Epidermal melanocyte (primary cell): ENCODE measurements at regions not wholly inside any gene's neighbourhood (a gene's known extent, or its start where the extent isn't known, plus 50 kb on each side); places are given as distances from the start of the nearest gene placed in this dataset.

Experiments
- DNase-seq: peaks from one replicate; pipeline ENCODE4 v3.0.0; 2011; ENCODE audit warnings: low spot score; ENCODE audit not compliant: insufficient read length

DNA sequence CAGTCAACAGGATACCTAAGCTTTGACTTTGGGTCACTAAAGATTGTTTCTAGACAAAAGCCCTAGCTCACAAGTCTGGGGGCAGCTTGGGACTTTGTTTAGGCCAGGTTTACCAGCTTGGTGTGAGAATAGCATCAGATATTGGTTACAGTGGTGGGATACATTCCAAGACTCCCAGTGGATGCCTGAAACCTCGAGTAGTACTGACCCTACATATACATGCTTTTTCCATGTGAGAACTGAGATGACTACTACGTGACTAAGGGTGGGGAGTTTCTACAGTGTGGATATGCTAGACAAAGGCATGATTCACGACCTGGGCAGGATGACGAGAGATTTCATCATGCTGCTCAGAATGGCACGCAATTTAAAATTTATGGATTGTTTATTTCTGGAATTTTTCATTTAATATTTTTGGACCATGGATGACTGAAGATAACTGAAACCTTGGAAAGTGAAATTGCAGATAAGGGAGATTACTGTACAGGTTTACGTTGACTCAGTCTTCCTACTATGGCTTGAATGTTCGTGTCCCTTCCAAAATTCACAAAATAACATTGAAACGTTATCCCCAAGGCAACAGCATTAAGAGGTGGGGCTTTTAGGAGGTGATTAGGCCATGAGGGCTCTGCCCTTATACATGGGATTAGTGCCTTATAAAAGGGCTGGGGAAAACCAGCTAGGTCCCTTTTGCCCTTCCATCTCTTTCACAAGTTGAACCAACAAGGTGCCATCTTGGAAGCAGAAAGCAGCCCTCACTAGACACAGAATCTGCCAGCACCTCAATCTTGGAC is 50.2 kb upstream of the CTAGE1 start:
- DNase-seq = no peak

DNA sequence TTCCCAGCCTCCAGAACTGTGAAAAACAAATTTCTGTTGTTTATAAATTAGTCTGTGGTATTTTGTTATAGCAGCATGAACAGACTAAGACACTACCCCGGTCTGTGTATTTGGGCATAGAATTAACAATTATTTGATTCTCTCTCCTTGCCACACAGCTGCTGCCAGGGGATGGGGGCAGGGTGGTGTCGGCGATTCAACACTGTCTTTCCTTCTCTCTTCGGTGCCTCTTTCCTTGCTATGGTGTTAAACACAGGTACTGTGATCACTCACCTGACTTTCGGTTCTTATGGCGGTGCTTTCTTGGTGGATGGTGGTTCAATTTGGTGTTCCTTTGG is 50.8 kb upstream of the CTAGE1 start:
- no peak for DNase-seq

DNA sequence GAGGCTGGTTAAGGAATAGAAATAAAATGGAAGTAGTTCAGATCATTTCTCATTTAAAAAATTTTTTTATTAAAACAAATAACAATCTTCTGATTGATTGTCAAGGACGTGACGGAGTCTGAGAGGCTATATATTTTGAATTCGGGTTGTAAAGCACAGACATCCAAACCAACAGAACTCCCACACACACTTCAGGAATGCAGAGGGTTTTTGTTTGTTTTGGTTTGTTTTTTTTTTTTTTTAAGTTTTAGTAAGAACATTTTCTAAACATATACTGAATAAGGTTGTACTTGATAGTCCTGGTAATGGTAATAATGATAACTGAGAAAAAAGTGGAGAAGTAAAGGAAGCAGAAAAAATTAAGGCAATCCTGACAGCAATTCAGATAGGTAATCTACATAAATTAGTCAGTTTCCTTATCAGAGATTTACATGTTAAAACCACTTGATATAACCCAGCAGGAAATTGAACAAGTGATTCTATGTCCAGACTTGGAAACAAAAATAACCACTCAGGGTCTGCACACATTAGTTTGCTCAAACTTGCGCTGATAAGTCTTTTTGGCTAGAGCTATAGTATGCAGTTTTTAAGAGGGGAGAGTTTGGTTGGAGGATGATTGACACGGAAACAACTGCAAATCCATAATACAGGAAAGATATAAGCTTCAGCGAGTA is 51.5 kb upstream of the CTAGE1 start:
- DNase-seq = no peak

DNA sequence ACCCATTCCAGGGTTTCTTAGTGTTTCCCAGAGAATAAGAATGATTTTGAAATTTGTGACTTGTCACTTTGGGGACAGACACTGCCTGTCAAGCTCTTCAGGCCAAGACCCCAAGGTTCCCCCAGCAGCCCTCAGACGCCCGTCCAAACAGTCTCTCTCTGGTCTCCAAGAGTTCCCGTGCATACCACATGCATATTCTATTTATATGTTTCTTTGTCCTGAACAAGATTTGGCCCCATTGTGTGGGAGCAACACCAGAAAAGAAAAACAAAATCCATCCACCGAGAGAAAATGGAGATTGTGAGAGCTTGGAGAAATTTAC is 52.2 kb upstream of the CTAGE1 start:
- DNase-seq = no peak

DNA sequence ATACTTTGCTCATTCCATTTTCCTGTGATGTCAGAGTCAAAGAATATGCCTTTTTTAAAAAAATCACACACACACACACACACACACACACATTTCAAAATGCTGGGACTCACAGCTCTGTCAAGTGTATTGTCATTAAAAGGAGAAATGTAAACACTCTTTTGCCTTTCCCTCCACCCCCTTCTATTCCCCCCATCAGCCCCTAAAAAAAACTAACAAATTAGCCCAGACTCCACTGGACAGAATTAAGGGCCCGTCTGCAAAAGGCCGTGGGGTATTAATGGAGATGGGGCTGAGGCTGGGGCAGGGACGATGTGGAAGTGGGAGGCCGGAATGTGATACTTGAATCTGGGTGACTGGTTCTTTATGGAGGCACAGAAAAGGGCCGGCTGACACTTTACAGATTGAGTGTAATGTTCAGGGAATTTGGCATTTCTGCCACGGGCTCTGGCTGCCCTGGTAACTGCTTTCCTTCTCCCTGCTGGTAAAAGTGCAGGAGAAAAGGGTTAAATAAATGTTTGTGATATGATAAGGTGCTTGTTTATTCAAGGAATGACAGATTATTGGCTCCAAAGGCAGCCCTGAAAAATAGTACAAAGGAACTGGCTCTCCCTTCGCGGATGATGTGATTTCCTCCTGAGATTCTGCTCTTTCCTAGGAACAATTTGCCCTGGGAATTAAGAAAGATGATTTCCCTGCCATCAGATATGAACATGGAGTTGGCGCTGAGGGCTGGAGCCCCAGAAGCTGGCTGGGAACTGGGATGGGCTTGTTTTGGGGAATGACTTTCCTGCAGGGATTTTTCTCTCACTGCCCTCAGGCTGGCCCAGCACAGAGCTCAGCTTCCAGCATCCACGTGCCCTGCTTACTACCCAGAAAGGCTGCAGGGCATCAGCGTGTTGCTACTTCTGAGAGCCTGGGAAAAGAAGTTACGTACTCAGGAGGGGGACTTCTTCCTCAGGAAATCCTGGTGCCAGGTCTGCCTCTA is 52.8 kb upstream of the CTAGE1 start:
- no peak for DNase-seq

DNA sequence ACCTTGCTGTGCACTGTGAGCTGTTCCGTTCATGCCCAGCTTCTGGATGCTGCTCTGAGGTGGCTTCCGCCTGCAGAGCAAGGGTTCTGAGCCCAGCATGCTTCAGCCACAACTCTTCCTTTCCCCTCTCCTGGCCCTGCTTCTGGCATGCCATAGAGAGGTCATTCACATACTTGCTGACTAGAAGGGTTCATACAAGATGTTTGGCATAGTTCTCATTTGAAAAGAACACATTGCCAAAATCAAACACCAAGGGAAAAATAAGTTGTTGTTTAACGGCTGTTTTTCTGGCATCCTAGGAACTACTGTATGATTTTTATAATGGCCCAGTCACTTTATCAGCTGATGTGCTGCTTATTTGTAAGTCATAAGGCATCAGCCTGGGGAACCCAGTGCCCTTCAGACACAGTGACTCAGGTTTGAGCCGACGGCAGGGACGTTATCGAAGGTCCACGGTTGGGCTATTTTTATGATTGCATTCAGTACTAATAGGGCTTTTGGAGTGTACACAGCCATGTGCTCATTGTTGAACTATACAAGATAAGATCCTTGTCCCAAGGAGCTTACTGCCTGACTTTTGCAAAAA is 53.9 kb upstream of the CTAGE1 start:
- no peak for DNase-seq

DNA sequence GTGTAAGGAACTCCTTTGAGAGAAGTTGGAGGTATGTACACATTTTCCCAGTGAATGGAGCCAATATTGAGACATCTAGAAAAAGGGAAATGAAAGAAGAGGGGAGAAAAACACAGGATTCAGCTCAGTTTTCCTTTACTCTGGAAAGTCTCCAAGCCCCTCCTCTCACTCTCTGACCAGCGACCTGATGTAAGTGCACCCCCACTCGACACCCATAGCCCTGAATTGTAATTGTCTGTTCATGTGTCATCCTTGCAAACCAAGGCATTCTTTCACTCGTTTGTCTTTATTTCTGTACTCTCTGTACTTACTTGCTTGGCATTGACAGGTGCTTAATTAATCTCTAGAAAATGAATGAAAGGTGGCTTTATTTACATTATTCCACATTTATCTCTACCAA is 55.7 kb upstream of the CTAGE1 start:
- no peak for DNase-seq

DNA sequence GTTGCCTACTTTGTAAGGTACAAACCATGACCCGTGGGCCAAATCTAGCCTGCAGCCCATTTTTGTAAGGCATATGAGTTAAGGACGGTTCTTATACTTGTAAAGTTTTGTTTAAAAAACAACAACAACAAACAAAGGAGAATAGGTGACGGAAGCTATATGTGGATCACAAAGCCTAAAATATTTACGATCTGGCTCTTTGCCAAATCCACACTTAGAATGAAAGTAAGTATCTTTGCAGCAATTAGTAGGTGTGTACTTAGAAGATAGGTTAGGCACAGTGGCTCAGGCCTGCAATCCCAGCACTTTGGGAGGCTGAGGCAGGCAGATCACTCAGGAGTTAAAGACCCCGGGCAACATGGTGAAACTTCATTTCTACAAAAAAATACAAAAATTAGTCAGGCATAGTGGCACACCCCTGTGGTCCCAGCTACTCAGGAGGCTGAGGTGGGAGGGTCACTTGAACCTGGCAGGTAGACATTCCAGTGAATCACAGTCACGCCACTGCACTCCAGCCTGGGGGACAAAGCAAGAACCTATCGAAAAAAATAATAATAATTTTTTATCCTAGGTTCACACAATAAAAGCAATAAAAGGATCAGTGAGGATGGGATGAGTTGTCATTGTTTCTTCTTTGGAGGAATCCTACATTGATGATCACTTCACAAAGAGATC is 57.8 kb upstream of the CTAGE1 start:
- DNase-seq = no peak

DNA sequence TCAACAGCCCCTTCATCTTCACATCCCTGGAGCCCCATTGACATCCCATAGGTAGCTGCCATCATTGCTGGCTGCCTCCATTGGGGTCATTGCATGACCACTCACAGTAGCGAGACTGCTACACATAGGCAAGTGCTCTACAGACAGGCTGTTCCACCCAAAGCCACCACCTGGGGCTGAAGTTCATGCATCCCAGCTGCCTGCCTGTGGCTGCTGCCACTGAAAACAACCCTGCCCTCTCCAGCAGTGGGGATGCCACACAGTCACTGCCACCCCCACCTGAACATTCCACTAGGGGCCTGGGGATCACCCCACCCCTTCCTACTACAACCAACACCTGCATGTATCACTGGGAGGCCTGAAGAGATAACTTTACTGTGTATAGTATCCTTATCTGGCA is 59.5 kb upstream of the CTAGE1 start:
- no peak for DNase-seq

DNA sequence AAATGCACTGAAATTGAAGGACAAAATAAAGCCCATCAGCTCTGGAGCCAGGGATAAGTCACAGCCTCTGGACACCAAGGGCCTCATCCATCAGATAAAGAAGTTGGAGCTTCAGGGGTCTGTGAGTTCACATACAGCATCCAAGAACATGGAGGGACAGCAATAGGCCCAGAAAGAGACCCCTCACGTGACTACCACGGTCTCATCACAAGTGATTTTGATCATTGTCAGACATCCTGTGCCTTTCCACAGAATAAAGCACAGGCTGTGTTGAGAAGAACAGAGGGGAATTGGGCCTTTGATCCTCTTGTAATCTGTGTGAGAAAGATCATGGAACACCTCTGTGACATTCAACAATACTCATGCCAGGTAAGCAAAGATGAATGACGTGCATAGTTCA is 65.2 kb upstream of the CTAGE1 start:
- no peak for DNase-seq

DNA sequence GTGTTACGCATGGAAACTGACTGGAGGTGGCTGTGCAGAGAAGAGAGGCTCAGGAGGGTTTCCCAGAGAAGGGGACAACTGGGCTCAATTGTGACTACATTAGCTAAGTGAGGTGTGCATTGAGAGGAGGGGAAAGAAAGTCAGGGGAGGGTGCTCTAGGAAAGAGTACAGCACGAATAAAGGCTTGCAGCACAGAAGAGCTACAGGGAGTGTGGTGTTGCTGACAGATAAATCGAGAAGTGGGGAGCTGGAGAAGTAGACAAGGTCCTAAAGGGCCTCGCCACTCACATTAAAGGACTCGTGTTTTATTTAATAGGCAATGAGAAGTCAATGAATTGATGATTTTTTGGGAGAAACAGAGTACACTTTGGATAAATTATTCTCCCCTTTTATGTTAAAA is 65.7 kb upstream of the CTAGE1 start:
- DNase-seq = no peak

DNA sequence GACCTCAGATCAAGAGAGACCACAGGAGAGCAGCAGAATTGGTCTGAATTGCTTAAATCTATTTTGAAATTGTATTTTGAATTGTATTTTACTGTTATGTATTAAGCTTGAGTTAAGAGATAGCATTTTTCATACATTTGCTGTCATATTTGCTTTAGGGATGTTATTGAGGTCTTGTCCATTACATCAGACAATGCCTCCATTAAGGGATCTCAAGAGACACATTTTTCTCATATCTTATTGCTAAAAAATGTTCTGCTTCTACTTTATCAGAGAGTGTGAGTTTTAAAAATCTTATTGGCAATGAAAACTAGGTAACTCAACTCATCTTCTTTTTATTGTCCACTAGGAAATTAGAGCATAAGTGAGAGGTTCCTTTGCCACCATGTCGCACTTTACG is 66.8 kb upstream of the CTAGE1 start:
- DNase-seq = no peak

DNA sequence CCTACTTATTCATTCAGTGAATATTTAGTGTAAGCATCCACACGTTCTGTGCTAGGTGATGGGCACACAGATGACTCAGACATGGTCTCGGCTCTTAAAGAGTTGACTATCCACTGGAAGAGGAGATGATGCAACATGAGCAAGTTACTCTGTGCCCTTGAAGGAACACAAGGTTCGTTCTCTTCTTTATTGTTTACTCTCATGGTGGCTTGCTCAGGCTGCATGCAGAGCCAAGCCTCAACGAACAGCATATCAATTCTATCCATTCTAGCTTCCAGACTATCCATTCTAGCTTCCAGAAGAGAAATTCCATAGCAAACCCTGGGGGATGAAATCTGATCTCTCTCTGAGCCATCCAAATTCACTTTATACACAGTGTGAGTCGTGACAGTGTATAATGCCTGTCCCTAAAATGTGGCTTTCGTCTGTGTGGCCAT is 68.1 kb upstream of the CTAGE1 start:
- no peak for DNase-seq

DNA sequence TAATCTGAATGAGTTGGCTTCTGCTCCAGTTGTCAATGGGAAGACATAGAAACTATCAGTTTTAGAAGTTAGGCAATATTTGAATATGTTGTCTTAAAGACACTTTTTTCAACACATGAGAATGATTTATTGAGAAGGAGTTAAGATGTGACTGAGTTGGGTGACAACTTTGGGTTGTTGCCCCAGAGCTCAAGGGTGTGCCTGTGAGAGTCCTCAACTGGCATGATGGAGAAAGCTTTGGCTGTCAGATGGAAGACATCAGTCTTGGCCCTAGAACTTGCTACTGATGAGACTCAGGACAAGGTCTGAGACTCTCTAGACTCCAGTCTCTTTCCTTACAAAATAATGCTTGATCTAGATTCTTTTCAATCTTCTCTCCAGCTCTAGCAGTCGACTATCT is 69.0 kb upstream of the CTAGE1 start:
- DNase-seq = no peak

DNA sequence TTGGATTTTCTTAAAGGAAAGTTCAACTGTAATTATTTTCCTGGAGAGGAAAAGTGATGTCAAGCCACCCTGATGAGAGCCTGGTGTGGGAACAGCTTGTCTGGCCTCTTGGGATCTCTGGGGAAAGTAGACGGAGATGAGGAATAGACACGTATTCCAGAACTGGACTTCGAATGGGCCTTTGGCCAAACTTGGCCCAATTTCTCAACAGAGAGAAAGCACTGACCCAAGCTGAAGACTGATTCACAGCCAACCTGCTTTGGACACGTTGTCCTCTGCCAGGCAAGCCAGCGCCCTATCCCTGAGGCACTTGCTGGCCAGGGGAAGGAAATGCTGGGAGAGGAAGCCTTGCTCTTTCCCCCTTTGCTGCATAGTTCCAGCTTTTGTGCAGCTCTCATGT is 70.8 kb upstream of the CTAGE1 start:
- DNase-seq = no peak

DNA sequence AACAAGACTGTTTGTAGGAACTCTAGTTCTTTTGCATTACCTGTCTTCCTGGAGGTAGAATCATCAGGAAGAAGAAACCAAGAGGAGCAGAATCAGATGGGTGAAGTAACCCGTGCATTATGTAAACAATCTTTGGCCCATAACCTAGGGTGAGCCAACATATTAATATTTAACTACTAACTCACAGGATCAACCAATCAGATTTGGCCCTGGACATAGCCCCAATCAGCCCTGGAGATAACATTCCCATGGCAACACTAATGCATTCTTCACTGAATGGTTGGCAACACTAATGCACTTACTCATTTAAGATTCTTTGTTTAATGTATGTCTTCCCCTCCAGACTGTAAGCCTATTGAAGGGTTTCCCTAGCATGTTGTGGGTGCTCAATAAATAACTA is 72.0 kb upstream of the CTAGE1 start:
- DNase-seq = no peak

DNA sequence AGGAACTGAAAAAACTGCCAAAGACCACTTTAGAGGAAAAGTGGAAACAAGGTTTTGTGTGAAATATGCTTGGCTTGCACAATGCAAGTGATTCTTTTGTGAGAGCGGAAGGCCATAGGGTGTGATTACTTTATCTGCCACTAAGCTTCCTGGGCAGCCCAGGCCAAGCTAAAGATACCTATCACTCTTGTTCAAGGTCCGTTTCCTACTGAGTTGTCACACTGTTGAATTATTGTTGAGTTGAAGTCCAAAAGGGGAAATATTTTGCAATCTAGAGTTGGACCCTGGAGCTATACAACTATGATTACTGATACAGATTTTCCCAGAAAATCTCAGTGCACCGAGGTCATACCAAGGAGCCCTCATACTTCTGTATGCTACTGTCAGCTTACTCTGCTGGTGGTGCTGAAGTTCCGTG is 72.7 kb upstream of the CTAGE1 start:
- DNase-seq = no peak

DNA sequence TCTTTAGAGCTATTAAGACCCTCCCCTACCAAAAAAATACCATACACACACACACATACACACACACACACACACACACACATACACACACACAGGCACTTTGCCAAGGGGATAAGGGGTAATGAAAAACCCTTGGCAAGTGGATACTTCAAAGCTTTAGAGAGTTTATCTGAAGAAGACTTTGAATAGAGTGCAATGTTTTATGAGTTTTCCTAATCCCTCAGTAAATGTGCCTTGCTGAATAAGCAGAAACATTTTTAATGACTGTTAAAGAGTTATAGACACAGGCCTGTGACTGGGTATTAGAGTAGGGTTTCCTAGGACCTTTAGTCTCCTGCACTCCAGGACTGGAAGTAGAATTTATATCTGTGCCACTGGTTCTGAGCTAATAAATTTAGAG is 75.5 kb upstream of the CTAGE1 start:
- no peak for DNase-seq

DNA sequence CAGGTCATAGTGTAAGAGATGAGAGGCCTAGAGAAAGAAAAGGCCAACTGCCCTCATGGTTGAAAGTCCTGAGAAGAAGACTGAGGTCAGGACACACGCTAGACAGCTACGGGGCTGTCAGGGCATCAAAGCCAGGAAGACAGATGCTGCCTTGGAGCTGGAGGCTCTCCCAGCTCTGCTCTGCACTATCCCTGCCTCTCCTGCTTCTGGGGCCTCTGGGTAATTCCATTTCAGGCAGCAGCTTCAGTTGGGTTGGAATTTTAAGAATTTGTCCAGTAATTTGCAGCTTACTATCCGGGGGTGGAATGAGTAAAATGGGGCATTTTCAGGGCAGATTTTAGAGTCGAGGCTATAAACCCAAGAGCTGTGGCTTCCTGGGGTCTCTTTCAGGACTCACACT is 76.2 kb upstream of the CTAGE1 start:
- DNase-seq = no peak

DNA sequence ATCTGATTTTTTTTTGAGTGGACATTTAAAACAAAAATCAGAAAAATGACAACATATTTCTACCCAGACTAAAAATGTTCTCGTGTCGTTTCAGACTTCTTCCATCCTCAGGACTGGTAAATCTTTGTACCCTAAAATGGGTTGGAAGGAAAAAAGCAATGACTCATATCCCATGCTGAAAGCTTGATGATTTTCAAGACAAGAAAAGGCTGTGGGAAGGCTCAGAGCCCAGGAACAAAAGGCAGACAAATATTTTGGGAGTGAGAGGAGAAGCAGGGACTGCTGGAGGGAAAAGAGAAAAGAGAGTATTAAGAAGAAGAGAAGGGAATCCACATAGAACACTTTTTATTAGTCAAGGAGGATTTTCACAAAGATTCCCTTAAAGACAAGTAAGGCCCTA is 77.1 kb upstream of the CTAGE1 start:
- no peak for DNase-seq

DNA sequence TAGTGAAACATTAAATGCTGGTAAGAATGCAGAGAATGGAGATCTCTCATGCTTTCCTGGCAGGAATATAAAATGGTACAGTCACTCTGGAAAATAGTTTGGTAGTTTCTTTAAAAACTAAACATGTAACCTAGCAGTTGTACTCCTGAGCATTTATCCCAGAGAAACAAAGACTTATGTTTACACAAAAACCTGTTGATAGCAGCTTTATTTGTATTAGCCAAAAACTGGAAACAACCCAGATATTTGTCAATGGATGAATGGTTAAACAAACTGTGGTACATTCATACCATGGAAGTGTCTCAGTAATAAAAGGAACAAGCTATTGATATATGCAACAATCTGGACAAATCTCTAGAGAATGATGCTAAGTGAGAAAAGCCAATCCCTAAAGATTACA is 81.7 kb upstream of the CTAGE1 start:
- no peak for DNase-seq
